Nephron progenitor cell (in vitro differentiated cells): ENCODE measurements at regions not wholly inside any gene's neighbourhood (a gene's known extent, or its start where the extent isn't known, plus 50 kb on each side); places are given as distances from the start of the nearest gene placed in this dataset.
"Not testable (repeated sequence)": the region's sequence is repeated elsewhere in the genome, so short reads cannot be mapped to it uniquely, and the experiment has no call there.

Experiments
- DNase-seq: peaks from one replicate; pipeline ENCODE4 v3.0.0; 2021
- H3K27ac Mint-ChIP-seq: 2 replicates; pipeline ENCODE4 v1.8.0; 2021; ENCODE audit warnings: mild to moderate bottlenecking, moderate library complexity, mixed read lengths
- H3K27me3 Mint-ChIP-seq: 2 replicates; pipeline ENCODE4 v1.8.0; 2021; ENCODE audit warnings: mild to moderate bottlenecking, low read depth, mixed read lengths; ENCODE audit not compliant: poor library complexity
- H3K36me3 Mint-ChIP-seq: 2 replicates; pipeline ENCODE4 v1.8.0; 2021; ENCODE audit warnings: low read depth, mixed read lengths
- H3K4me1 Mint-ChIP-seq: 2 replicates; pipeline ENCODE4 v1.8.0; 2021; ENCODE audit warnings: mixed read lengths
- H3K4me3 Mint-ChIP-seq: 2 replicates; pipeline ENCODE4 v1.8.0; 2021; ENCODE audit warnings: mild to moderate bottlenecking, moderate library complexity, mixed read lengths
- H3K9me3 Mint-ChIP-seq: 2 replicates; pipeline ENCODE4 v1.8.0; 2021; ENCODE audit warnings: mild to moderate bottlenecking, moderate library complexity, mixed read lengths
- TF ChIP-seq, protein P1 (sequence below): fragments of 200-600 bp; sonication (generic); IDR thresholded peaks from 2 replicates; pipeline ENCODE4 v1.5.0; 2021; ENCODE audit warnings: antibody characterized with exemption

DNA sequence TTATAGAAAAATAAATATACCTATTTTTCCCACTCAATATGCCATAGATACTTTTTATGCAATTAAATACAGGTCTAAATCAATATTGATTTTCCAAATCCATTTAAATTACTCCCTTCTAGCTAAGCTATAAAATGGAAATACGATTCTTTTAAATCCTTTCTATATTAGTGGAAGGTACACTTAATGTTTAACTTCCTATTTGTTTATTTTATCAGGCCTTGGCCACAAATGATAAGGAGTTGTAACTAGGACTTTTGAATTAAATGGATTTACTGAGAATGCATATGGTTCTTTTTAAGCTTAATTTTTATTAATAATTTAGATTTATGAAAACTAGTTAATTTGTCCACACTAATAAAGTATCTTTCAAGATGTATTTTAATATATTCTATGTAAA lies 517.0 kb upstream of the CHD1 start:
- no peak overlapping the region for H3K27ac Mint-ChIP-seq
- H3K27me3 Mint-ChIP-seq, result no peaks in the 10 kb centered on the region
- no peaks in the 10 kb centered on the region for H3K9me3 Mint-ChIP-seq
- no peaks in the 10 kb centered on the region for H3K36me3 Mint-ChIP-seq
- no peak overlapping the region for H3K4me3 Mint-ChIP-seq
- H3K4me1 Mint-ChIP-seq, result peaks cover 18% of the 10 kb centered on the region
- TF ChIP-seq, protein P1, sequence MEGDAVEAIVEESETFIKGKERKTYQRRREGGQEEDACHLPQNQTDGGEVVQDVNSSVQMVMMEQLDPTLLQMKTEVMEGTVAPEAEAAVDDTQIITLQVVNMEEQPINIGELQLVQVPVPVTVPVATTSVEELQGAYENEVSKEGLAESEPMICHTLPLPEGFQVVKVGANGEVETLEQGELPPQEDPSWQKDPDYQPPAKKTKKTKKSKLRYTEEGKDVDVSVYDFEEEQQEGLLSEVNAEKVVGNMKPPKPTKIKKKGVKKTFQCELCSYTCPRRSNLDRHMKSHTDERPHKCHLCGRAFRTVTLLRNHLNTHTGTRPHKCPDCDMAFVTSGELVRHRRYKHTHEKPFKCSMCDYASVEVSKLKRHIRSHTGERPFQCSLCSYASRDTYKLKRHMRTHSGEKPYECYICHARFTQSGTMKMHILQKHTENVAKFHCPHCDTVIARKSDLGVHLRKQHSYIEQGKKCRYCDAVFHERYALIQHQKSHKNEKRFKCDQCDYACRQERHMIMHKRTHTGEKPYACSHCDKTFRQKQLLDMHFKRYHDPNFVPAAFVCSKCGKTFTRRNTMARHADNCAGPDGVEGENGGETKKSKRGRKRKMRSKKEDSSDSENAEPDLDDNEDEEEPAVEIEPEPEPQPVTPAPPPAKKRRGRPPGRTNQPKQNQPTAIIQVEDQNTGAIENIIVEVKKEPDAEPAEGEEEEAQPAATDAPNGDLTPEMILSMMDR, result no peak
- DNase-seq, result no peak

DNA sequence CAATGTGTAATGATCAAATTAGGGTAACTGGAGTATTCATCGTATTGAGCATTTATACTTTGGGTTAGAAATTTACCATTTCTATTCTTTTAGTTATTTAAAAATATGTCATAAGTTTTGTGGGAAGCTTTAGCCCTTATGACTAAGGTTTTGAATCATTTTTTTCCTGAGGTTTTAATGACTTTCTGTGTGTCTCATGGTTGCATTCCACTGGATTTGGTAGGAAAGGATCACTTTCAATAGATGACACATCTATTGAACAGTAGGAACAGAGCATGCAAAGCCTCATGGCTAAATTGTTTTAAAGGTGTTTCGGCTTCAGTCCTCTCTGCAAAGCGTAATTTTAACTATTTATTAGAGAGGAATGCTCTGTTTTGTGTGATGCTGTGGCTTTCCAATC lies 512.4 kb upstream of the CHD1 start:
- Mint-ChIP-seq H3K36me3 (no peaks in the 10 kb centered on the region), H3K27ac (no peak overlapping the region), H3K4me1 (peaks cover 27% of the 10 kb centered on the region), H3K9me3 (no peaks in the 10 kb centered on the region), H3K27me3 (no peaks in the 10 kb centered on the region), H3K4me3 (no peak overlapping the region)
- no peak for DNase-seq
- TF ChIP-seq, protein P1, result no peak

DNA sequence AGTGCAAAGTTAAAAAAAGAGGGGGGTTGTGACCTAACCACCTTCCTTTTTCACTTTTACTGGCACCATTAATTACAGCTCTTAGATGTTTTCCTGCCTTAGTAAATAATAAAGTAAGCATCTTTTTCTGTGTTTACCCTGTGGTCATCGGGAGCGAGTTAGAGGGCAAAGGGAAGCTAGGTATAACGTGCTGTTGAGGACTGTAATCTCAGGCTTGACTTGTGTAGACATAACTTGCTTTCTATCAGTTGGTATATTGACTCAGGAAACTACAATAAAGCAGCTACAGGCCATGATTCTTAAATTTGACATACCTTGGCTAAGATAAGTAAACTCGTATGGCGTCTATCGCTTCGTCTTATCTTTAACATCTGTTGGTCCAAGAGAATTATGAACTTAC lies 509.8 kb upstream of the CHD1 start:
- no peaks in the 10 kb centered on the region for H3K36me3 Mint-ChIP-seq
- H3K27ac Mint-ChIP-seq, result no peak overlapping the region
- TF ChIP-seq, protein P1, result no peak
- H3K4me3 Mint-ChIP-seq, result no peak overlapping the region
- no peaks in the 10 kb centered on the region for H3K27me3 Mint-ChIP-seq
- no peak for DNase-seq
- H3K4me1 Mint-ChIP-seq, result peaks cover 27% of the 10 kb centered on the region
- H3K9me3 Mint-ChIP-seq, result no peaks in the 10 kb centered on the region

DNA sequence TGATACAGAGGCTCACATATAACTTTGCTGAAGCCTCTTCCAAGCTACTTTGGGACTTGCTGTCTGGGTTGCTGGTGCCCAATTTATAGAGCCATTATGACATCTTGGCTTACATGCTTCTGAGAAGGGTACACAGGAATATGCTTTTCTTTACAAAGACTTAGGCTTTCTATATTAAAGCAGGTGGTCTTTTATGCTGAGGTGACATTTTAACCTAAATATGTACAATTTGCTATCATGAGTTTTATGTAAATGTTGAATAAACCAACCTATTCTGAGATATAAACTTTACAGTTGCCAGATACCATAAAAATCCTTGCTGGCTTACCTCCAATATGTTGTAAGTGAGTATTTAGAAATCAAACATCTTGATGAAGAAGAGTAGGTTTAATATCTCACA lies 509.2 kb upstream of the CHD1 start:
- H3K27me3 Mint-ChIP-seq, result no peaks in the 10 kb centered on the region
- H3K27ac Mint-ChIP-seq, result peak overlapping the region; percentile 87
- no peak overlapping the region for H3K4me3 Mint-ChIP-seq
- H3K36me3 Mint-ChIP-seq, result no peaks in the 10 kb centered on the region
- H3K9me3 Mint-ChIP-seq, result no peaks in the 10 kb centered on the region
- H3K4me1 Mint-ChIP-seq, result peaks cover 21% of the 10 kb centered on the region
- TF ChIP-seq, protein P1, result no peak
- no peak for DNase-seq

DNA sequence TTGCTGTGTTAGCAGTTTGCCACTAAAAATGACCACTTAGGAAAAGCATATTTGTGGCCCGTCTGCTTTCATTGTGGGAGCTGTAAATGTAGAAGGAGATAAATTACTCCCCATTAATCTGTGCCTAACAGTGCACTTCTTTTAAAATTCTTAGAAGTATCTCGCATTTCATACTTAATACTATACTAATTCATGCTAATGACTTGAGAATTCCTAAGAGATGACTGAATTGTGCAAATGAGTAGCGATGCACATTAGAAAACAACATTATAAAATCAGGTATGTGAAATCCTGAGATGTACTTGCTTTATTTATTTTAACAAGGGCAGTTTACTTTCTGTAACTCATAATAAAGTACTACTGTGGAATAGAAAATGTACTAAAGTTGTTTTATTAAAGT lies 494.6 kb upstream of the CHD1 start:
- H3K9me3 Mint-ChIP-seq, H3K4me1 Mint-ChIP-seq, H3K27ac Mint-ChIP-seq, H3K27me3 Mint-ChIP-seq, DNase-seq, H3K36me3 Mint-ChIP-seq, H3K4me3 Mint-ChIP-seq: not testable (repeated sequence)

DNA sequence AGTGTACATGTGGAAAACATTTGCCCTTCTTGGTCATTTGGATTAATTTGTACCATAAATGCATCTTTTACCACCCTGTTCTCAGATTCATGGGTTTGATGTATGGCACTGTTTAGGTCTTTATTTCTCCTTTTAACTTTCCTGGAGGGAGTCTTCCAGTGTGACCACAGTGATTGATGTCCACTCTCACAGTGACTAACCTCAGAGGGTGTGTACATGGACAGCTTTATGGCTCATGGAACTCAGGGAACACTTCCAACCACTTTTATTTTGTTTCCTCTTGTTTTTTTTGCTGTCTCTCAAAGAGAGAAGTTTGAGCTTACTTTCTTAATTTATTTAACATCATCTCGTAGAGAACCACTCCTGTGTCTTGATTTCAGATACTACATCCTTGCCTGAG lies 489.8 kb upstream of the CHD1 start:
- not testable (repeated sequence) for DNase-seq, H3K36me3 Mint-ChIP-seq, H3K27me3 Mint-ChIP-seq, H3K4me3 Mint-ChIP-seq, H3K4me1 Mint-ChIP-seq, H3K27ac Mint-ChIP-seq, H3K9me3 Mint-ChIP-seq

DNA sequence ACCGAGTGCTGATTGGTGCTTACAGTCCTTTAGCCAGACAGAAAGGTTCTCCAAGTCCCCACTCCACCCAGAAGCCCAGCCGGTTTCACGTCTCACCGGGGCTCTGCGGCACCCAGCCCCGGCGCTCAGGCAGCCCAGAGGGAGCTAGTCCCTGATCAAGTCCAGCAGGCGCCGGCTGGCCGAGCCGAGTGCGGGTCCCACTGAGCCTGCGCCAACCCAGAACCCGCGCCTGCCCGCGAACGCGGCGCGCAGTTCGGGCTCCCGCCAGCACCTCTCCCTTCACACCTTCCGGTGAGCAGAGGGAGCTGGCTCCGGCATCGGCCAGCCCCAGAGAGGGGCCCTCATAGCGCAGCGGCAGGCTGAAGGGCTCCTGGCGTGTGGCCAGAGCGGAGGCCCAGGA lies 481.6 kb upstream of the CHD1 start:
- DNase-seq, H3K4me1 Mint-ChIP-seq, H3K27me3 Mint-ChIP-seq, H3K27ac Mint-ChIP-seq, H3K36me3 Mint-ChIP-seq, H3K4me3 Mint-ChIP-seq, H3K9me3 Mint-ChIP-seq: not testable (repeated sequence)

DNA sequence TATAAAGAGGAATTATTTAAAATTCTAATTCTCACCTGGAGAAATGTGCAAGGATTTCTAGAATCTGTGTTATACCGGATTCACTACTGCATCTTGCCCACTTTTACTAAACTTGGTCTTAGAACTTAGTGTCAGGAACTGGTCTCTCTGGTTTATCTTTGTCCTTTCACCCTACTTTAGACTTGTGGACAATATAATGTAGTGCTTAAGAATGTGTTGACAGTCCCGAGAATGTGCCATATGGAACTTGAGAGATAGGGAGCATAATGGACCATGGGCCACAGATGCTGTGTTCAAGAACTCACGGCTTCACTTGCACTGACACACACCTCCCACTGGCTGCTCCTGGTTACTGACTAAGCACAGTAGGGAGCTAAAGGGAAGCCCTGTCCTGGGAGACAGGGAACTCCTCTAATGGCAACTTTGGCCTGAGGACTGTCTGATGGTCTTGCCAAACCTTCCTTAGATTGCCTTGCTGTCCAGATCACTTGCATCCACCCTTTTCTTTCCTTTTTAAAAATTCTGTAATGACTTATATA lies 476.0 kb upstream of the CHD1 start:
- H3K4me3 Mint-ChIP-seq, H3K36me3 Mint-ChIP-seq, H3K27me3 Mint-ChIP-seq, H3K9me3 Mint-ChIP-seq, DNase-seq, H3K4me1 Mint-ChIP-seq, H3K27ac Mint-ChIP-seq: not testable (repeated sequence)

DNA sequence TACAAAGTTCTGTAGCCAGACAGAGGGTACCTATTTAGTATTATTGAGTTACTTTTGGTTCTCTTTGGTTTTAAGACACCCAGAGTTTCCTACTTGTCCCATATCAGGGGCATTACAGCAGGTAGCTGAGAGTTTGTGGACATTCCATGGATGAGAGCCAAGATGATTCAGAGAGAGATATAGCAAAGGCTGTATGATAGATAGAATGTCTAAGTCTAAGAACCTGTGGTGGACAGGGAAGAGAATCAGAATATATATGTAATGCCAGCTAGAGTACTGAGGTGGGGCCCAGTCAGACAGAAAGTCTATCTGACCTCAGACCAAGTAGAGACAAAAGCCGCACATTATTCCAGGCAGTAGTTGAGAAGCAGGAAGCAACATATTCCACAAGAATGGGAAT lies 471.8 kb upstream of the CHD1 start:
- not testable (repeated sequence) for H3K4me3 Mint-ChIP-seq, H3K4me1 Mint-ChIP-seq, H3K27ac Mint-ChIP-seq, H3K9me3 Mint-ChIP-seq, H3K27me3 Mint-ChIP-seq, DNase-seq, H3K36me3 Mint-ChIP-seq
